ENCODE measurements at regions not wholly inside any gene's neighbourhood (a gene's known extent, or its start where the extent isn't known, plus 50 kb on each side); places are given as distances from the start of the nearest gene placed in this dataset.

DNA sequence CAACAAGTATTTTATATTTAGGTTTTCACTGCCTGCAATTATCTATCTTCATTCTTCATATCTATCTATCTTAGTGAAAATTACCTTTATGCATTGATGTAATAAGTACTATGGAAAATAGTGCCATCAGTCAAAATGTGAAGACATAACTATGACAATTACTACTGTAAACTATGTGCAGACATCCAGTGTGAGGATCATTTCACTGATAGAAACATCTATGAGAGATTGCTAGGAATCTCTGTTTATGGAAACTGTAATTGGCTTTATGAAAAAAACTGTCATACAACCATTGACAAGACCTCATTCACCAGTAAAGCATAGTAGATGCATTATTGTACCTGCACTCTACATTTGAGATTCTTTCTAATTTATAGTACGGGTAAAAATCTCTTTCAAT, 401.0 kb downstream of the PMP22 start:
- Histone ChIP-seq H3K4me3 (ENCODE audit: low read length) (no peak overlapping the region), H3K4me1 (ENCODE audit: low read length) (no peaks in the 10 kb centered on the region), H3K36me3 (replicated peaks; ENCODE audit: low read depth, low read length) (no peaks in the 10 kb centered on the region), H2AFZ (ENCODE audit: low read depth, low read length) (no peak overlapping the region), H3K9ac (ENCODE audit: low read length) (no peak overlapping the region), H3K9me3 (ENCODE audit: insufficient read depth, low read length) (no peaks in the 10 kb centered on the region), H3K4me2 (ENCODE audit: low read length) (no peak overlapping the region), H4K20me1 (ENCODE audit: insufficient read depth, low read length) (no peaks in the 10 kb centered on the region), H3K79me2 (ENCODE audit: low read length) (no peaks in the 10 kb centered on the region), H3K27me3 (ENCODE audit: low read depth, low read length) (no peaks in the 10 kb centered on the region), H3K27ac (ENCODE audit: low read length) (no peak overlapping the region)
- TF ChIP-seq, protein P1, sequence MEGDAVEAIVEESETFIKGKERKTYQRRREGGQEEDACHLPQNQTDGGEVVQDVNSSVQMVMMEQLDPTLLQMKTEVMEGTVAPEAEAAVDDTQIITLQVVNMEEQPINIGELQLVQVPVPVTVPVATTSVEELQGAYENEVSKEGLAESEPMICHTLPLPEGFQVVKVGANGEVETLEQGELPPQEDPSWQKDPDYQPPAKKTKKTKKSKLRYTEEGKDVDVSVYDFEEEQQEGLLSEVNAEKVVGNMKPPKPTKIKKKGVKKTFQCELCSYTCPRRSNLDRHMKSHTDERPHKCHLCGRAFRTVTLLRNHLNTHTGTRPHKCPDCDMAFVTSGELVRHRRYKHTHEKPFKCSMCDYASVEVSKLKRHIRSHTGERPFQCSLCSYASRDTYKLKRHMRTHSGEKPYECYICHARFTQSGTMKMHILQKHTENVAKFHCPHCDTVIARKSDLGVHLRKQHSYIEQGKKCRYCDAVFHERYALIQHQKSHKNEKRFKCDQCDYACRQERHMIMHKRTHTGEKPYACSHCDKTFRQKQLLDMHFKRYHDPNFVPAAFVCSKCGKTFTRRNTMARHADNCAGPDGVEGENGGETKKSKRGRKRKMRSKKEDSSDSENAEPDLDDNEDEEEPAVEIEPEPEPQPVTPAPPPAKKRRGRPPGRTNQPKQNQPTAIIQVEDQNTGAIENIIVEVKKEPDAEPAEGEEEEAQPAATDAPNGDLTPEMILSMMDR (IDR thresholded peaks at IDR 0.05; ENCODE audit: low read depth, low read length), result no peak
- TF ChIP-seq EZH2phosphoT487 (IDR thresholded peaks at IDR 0.05; ENCODE audit: low read depth), result no peak

DNA sequence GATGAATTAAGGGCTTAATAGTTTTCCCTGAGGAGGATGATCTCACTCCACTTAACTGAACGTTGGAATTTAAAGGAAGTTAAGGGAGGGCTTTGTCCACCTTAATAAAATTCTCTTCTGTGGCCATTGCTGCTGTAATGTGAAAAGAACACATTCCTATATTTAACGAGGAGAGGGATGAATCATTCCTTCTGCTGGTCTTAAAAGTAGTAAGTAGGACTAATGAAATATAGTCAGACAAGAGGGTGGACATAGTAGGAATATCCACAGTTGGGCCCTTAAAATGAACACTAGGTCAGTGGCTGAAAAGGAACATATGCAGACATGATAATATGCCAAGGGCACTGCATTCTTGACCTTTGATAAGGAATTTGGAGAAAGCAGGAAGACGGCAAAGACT, 405.6 kb downstream of the PMP22 start:
- Histone ChIP-seq H4K20me1 (ENCODE audit: insufficient read depth, low read length) (no peaks in the 10 kb centered on the region), H2AFZ (ENCODE audit: low read depth, low read length) (no peak overlapping the region), H3K36me3 (replicated peaks; ENCODE audit: low read depth, low read length) (no peaks in the 10 kb centered on the region), H3K4me3 (ENCODE audit: low read length) (no peak overlapping the region), H3K27ac (ENCODE audit: low read length) (no peak overlapping the region), H3K9me3 (ENCODE audit: insufficient read depth, low read length) (no peaks in the 10 kb centered on the region), H3K4me1 (ENCODE audit: low read length) (no peaks in the 10 kb centered on the region), H3K79me2 (ENCODE audit: low read length) (no peaks in the 10 kb centered on the region), H3K27me3 (ENCODE audit: low read depth, low read length) (no peaks in the 10 kb centered on the region), H3K9ac (ENCODE audit: low read length) (no peak overlapping the region), H3K4me2 (ENCODE audit: low read length) (no peak overlapping the region)
- TF ChIP-seq EZH2phosphoT487 (IDR thresholded peaks at IDR 0.05; ENCODE audit: low read depth), result no peak
- TF ChIP-seq, protein P1 (IDR thresholded peaks at IDR 0.05; ENCODE audit: low read depth, low read length), result no peak

DNA sequence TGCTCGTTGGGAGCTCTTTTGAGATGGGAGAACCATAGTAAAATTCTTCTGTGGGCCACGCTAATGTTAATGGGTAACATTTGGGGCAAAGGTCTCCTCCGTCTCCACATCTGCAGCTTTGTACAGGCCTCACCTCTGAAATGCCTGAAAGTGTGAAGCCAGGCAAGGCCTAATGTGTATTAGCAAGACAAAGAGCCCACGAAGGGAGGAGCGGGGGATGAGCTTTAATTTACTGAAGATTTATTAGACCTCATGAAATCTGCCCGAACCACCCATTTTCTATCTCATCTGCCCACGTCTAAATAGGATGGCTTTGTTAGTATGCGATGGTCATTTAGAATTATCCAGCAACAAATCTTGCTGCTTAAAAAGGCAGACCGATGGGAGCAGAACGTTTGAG, 408.9 kb downstream of the PMP22 start:
- no peak overlapping the region for H3K4me3 ChIP-seq (ENCODE audit: low read length)
- H3K27me3 ChIP-seq (ENCODE audit: low read depth, low read length), result no peaks in the 10 kb centered on the region
- no peaks in the 10 kb centered on the region for H3K79me2 ChIP-seq (ENCODE audit: low read length)
- no peaks in the 10 kb centered on the region for H4K20me1 ChIP-seq (ENCODE audit: insufficient read depth, low read length)
- H2AFZ ChIP-seq (ENCODE audit: low read depth, low read length), result no peak overlapping the region
- H3K9me3 ChIP-seq (ENCODE audit: insufficient read depth, low read length), result no peaks in the 10 kb centered on the region
- H3K27ac ChIP-seq (ENCODE audit: low read length), result no peak overlapping the region
- no peak overlapping the region for H3K4me2 ChIP-seq (ENCODE audit: low read length)
- H3K4me1 ChIP-seq (ENCODE audit: low read length), result no peaks in the 10 kb centered on the region
- H3K36me3 ChIP-seq (replicated peaks; ENCODE audit: low read depth, low read length), result no peaks in the 10 kb centered on the region
- no peak overlapping the region for H3K9ac ChIP-seq (ENCODE audit: low read length)
- no peak for TF ChIP-seq EZH2phosphoT487 (IDR thresholded peaks at IDR 0.05; ENCODE audit: low read depth)
- TF ChIP-seq, protein P1 (IDR thresholded peaks at IDR 0.05; ENCODE audit: low read depth, low read length), result no peak

DNA sequence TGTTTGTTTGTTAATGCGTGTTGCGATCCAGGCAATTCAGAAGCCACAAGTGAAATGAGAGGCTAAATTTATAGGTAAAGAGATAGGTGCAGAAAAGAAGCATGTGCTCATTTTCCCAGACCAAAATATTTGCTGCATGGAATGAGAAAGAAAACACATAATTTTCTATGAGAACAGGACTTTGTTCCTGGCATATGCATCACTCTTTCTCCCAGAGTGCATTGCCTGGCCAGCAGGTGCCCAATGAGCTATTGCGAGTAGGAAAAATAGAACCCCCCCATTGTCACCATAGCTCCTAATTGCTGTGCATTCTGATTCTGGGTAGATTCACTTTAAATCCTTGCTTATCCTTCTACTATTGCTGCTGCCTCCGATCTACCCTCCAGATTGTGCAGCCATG, 410.4 kb downstream of the PMP22 start:
- Histone ChIP-seq H3K9me3 (ENCODE audit: insufficient read depth, low read length) (no peaks in the 10 kb centered on the region), H3K27ac (ENCODE audit: low read length) (no peak overlapping the region), H3K9ac (ENCODE audit: low read length) (no peak overlapping the region), H3K4me1 (ENCODE audit: low read length) (no peaks in the 10 kb centered on the region), H3K36me3 (replicated peaks; ENCODE audit: low read depth, low read length) (no peaks in the 10 kb centered on the region), H2AFZ (ENCODE audit: low read depth, low read length) (no peak overlapping the region), H4K20me1 (ENCODE audit: insufficient read depth, low read length) (no peaks in the 10 kb centered on the region), H3K4me2 (ENCODE audit: low read length) (no peak overlapping the region), H3K4me3 (ENCODE audit: low read length) (no peak overlapping the region), H3K79me2 (ENCODE audit: low read length) (no peaks in the 10 kb centered on the region), H3K27me3 (ENCODE audit: low read depth, low read length) (no peaks in the 10 kb centered on the region)
- TF ChIP-seq, protein P1 (IDR thresholded peaks at IDR 0.05; ENCODE audit: low read depth, low read length), result no peak
- TF ChIP-seq EZH2phosphoT487 (IDR thresholded peaks at IDR 0.05; ENCODE audit: low read depth), result no peak
